ENCODE measurements at regions not wholly inside any gene's neighbourhood (a gene's known extent, or its start where the extent isn't known, plus 50 kb on each side); places are given as distances from the start of the nearest gene placed in this dataset.

- Histone ChIP-seq H3K4me3 (ENCODE audit: low read depth, low read length, poor library complexity, severe bottlenecking) (no peak overlapping the region), H3K9me2 (ENCODE audit: insufficient read depth, low read length) (no peaks in the 10 kb centered on the region), H3K9me3 (ENCODE audit: low read length) (no peaks in the 10 kb centered on the region), H3K27ac (ENCODE audit: low read depth, low read length, poor library complexity, severe bottlenecking) (no peak overlapping the region), H3K79me2 (ENCODE audit: insufficient read depth, low read depth, low read length) (no peaks in the 10 kb centered on the region), H3K4me2 (ENCODE audit: low read length) (no peak overlapping the region), H4K20me1 (ENCODE audit: insufficient read depth, low read length) (no peaks in the 10 kb centered on the region), H3K4me1 (ENCODE audit: insufficient read depth, low read length, poor library complexity, severe bottlenecking) (no peaks in the 10 kb centered on the region), H3K36me3 (ENCODE audit: insufficient read depth, low read length) (no peaks in the 10 kb centered on the region), H2AFZ (ENCODE audit: low read length) (no peak overlapping the region)
- intact Hi-C loops (cut with micrococcal nuclease; ENCODE audit: unreplicated experiment): loop anchor here (10.0 kb wide), 1 partner anchor 592 kb away; no protein-coding TSS in a partner anchor
- no peak for DNase-seq (ENCODE audit: low spot score)
- TF ChIP-seq EZH2phosphoT487 (IDR thresholded peaks at IDR 0.05; ENCODE audit: borderline replicate concordance, low read depth, low read length) (no peak), CTCF (conservative IDR thresholded peaks at IDR 0.05; ENCODE audit: low read length) (peak; percentile 26; the same call in 1 of the 2 replicates)
- BruUV-seq (replicated peaks): no TSS peak
- CTCF ChIA-PET (ENCODE audit: unreplicated experiment): no interaction called here
- POLR2A ChIA-PET: no interaction called here
These were observed 78.0 kb downstream of the ISOC1 start for GRCh38 chr5:129172580-129172979.

GRCh38 chr5:129173771-129174170 lies 79.2 kb downstream of the ISOC1 start:
- Histone ChIP-seq H3K9me2 (ENCODE audit: insufficient read depth, low read length) (no peaks in the 10 kb centered on the region), H3K4me1 (ENCODE audit: insufficient read depth, low read length, poor library complexity, severe bottlenecking) (no peaks in the 10 kb centered on the region), H3K9me3 (ENCODE audit: low read length) (no peaks in the 10 kb centered on the region), H3K4me2 (ENCODE audit: low read length) (no peak overlapping the region), H3K27ac (ENCODE audit: low read depth, low read length, poor library complexity, severe bottlenecking) (no peak overlapping the region), H2AFZ (ENCODE audit: low read length) (no peak overlapping the region), H4K20me1 (ENCODE audit: insufficient read depth, low read length) (no peaks in the 10 kb centered on the region), H3K36me3 (ENCODE audit: insufficient read depth, low read length) (no peaks in the 10 kb centered on the region), H3K79me2 (ENCODE audit: insufficient read depth, low read depth, low read length) (no peaks in the 10 kb centered on the region), H3K4me3 (ENCODE audit: low read depth, low read length, poor library complexity, severe bottlenecking) (no peak overlapping the region)
- ChIA-PET POLR2A (no interaction called here), CTCF (ENCODE audit: unreplicated experiment) (no interaction called here)
- no TSS peak for BruUV-seq (replicated peaks)
- DNase-seq (ENCODE audit: low spot score): no peak
- intact Hi-C loops (cut with micrococcal nuclease; ENCODE audit: unreplicated experiment): loop anchor here (10.0 kb wide), 1 partner anchor 591 kb away; no protein-coding TSS in a partner anchor
- TF ChIP-seq EZH2phosphoT487 (IDR thresholded peaks at IDR 0.05; ENCODE audit: borderline replicate concordance, low read depth, low read length): no peak
- no peak for TF ChIP-seq CTCF (conservative IDR thresholded peaks at IDR 0.05; ENCODE audit: low read length)

- Histone ChIP-seq H4K20me1 (ENCODE audit: insufficient read depth, low read length) (no peaks in the 10 kb centered on the region), H3K36me3 (ENCODE audit: insufficient read depth, low read length) (no peaks in the 10 kb centered on the region), H2AFZ (ENCODE audit: low read length) (no peak overlapping the region), H3K4me3 (ENCODE audit: low read depth, low read length, poor library complexity, severe bottlenecking) (no peak overlapping the region), H3K27ac (ENCODE audit: low read depth, low read length, poor library complexity, severe bottlenecking) (no peak overlapping the region), H3K4me1 (ENCODE audit: insufficient read depth, low read length, poor library complexity, severe bottlenecking) (no peaks in the 10 kb centered on the region), H3K9me2 (ENCODE audit: insufficient read depth, low read length) (no peaks in the 10 kb centered on the region), H3K9me3 (ENCODE audit: low read length) (no peaks in the 10 kb centered on the region), H3K79me2 (ENCODE audit: insufficient read depth, low read depth, low read length) (no peaks in the 10 kb centered on the region), H3K4me2 (ENCODE audit: low read length) (no peak overlapping the region)
- no peak for TF ChIP-seq CTCF (conservative IDR thresholded peaks at IDR 0.05; ENCODE audit: low read length)
- TF ChIP-seq EZH2phosphoT487 (IDR thresholded peaks at IDR 0.05; ENCODE audit: borderline replicate concordance, low read depth, low read length): no peak
- ChIA-PET POLR2A (no interaction called here), CTCF (ENCODE audit: unreplicated experiment) (no interaction called here)
- BruUV-seq (replicated peaks): no TSS peak
- no peak for DNase-seq (ENCODE audit: low spot score)
- intact Hi-C loops (cut with micrococcal nuclease; ENCODE audit: unreplicated experiment): loop anchor here (10.0 kb wide), 1 partner anchor 590 kb away; no protein-coding TSS in a partner anchor
These were observed 79.9 kb downstream of the ISOC1 start for GRCh38 chr5:129174480-129174879.

Measured in OCI-LY7 (cell line).